H1 (cell line): ENCODE measurements at regions not wholly inside any gene's neighbourhood (a gene's known extent, or its start where the extent isn't known, plus 50 kb on each side); places are given as distances from the start of the nearest gene placed in this dataset.
A peak's percentile ranks its signal among the peaks of the same experiment; 100 is the strongest.

Source experiments
- CTCF ChIA-PET: fragments of 300-600 bp; sonication (Branson Sonifier 250); formaldehyde crosslinking; loops from one replicate; lab custom pipeline; 2021; ENCODE audit not compliant: partially characterized antibody; lab: Charles Lee
- POLR2A ChIA-PET: fragments of 300-600 bp; sonication (Branson Sonifier 250); formaldehyde crosslinking; loops from one replicate; lab custom pipeline; 2021; ENCODE audit warnings: inconsistent platforms; ENCODE audit not compliant: partially characterized antibody; lab: Charles Lee
- DNase-seq, 2 experiments: peaks; one replicate each; pipeline versions ENCODE4 v3.0.0 to v3.0.0-alpha.2; 2010 to 2022; ENCODE audit warnings: low spot score in 2 of 2, low read depth in 1 of 2, mixed read lengths in 1 of 2
- FAIRE-seq: peaks from 2 replicates; lab custom pipeline; 2011; peaks lifted over from hg19 to GRCh38; lab: Jason Lieb, UNC
- H2AFZ ChIP-seq: 2 replicates; pipeline ENCODE4 v1.8.1; 2012; ENCODE audit warnings: low read length, inconsistent platforms
- H2AK5ac ChIP-seq: 2 replicates; pipeline ENCODE4 v1.6.1; 2013; ENCODE audit warnings: low read depth, low read length
- H2BK120ac ChIP-seq: replicated peaks from 2 replicates; pipeline ENCODE3; 2013; ENCODE audit warnings: low read depth, low read length, inconsistent platforms
- H2BK12ac ChIP-seq: 2 replicates; pipeline ENCODE4 v1.6.1; 2013; ENCODE audit warnings: low read depth, low read length
- H2BK15ac ChIP-seq: 2 replicates; pipeline ENCODE4 v1.6.1; 2013; ENCODE audit warnings: low read length
- H2BK20ac ChIP-seq: 2 replicates; pipeline ENCODE4 v1.6.1; 2013; ENCODE audit warnings: low read length
- H2BK5ac ChIP-seq: 2 replicates; pipeline ENCODE4 v1.6.1; 2013; ENCODE audit warnings: low read depth, low read length
- H3K14ac ChIP-seq: 2 replicates; pipeline ENCODE4 v1.6.1; 2013; ENCODE audit warnings: inconsistent platforms; ENCODE audit not compliant: insufficient read length
- H3K18ac ChIP-seq: 2 replicates; pipeline ENCODE4 v1.6.1; 2013; ENCODE audit warnings: low read length; ENCODE audit errors: extremely low read depth
- H3K23ac ChIP-seq: 2 replicates; pipeline ENCODE4 v1.6.1; 2013; ENCODE audit warnings: inconsistent platforms; ENCODE audit not compliant: insufficient read length
- H3K23me2 ChIP-seq: 2 replicates; pipeline ENCODE4 v1.6.1; 2013; ENCODE audit warnings: low read depth, low read length
- H3K27ac ChIP-seq: 2 replicates; pipeline ENCODE4 v1.6.1; 2011; ENCODE audit warnings: low read depth, low read length, inconsistent platforms
- H3K27me3 ChIP-seq, 4 experiments: replicated peaks in 1 of 4; 1 replicate in 1 of 4; 2 replicates in 3 of 4; pipeline versions ENCODE4 v1.6.1 to v1.8.1; 2011 to 2013; ENCODE audit warnings: low read length in 3 of 4, mild to moderate bottlenecking in 3 of 4, inconsistent platforms in 2 of 4, mixed read lengths in 2 of 4, moderate library complexity in 1 of 4; ENCODE audit not compliant: control insufficient read depth in 3 of 4, insufficient read depth in 3 of 4; ENCODE audit errors: extremely low read depth in 1 of 4
- H3K36me3 ChIP-seq, 4 experiments: 2 replicates each; pipeline versions ENCODE4 v1.6.1 to v1.8.1; 2011 to 2013; ENCODE audit warnings: mild to moderate bottlenecking in 4 of 4, low read length in 3 of 4, moderate library complexity in 2 of 4, control low read depth in 1 of 4, inconsistent platforms in 1 of 4; ENCODE audit not compliant: insufficient read depth in 4 of 4, control insufficient read depth in 2 of 4
- H3K4ac ChIP-seq: replicated peaks from 2 replicates; pipeline ENCODE3; 2013; ENCODE audit warnings: low read length, low read depth, mixed read lengths, inconsistent platforms; ENCODE audit not compliant: insufficient read length
- H3K4me1 ChIP-seq, 4 experiments: replicated peaks in 1 of 4; 1 replicate in 1 of 4; 2 replicates in 3 of 4; pipeline versions ENCODE4 v1.6.1 to v1.8.1; 2011 to 2013; ENCODE audit warnings: low read length in 3 of 4, inconsistent platforms in 2 of 4, mixed read lengths in 1 of 4; ENCODE audit not compliant: insufficient read depth in 4 of 4, control insufficient read depth in 3 of 4
- H3K4me2 ChIP-seq, 2 experiments: 2 replicates each; pipeline versions ENCODE4 v1.6.1 to v1.8.1; 2011 to 2013; ENCODE audit warnings: low read depth in 2 of 2, low read length in 2 of 2, control low read depth in 1 of 2, inconsistent platforms in 1 of 2, mild to moderate bottlenecking in 1 of 2; ENCODE audit not compliant: insufficient read depth in 1 of 2
- H3K4me3 ChIP-seq, 4 experiments: fragments of 200-600, 300-600 bp in 1 of 4; sonication (generic), shearing (Covaris generic), sonication (Bioruptor Twin) in 1 of 4; 2 replicates each; pipeline versions ENCODE4 v1.5.1 to v1.8.1; 2011 to 2016; ENCODE audit warnings: low read length in 4 of 4, low read depth in 3 of 4, control low read depth in 2 of 4, inconsistent platforms in 2 of 4, mild to moderate bottlenecking in 2 of 4, mixed read lengths in 1 of 4, moderate library complexity in 1 of 4; ENCODE audit not compliant: insufficient read depth in 2 of 4; ENCODE audit errors: extremely low read depth in 1 of 4
- H3K56ac ChIP-seq: replicated peaks from 2 replicates; pipeline ENCODE3; 2013; ENCODE audit warnings: low read depth, mild to moderate bottlenecking, mixed read lengths, low read length, inconsistent platforms; ENCODE audit not compliant: insufficient read length
- H3K79me1 ChIP-seq: 2 replicates; pipeline ENCODE4 v1.6.1; 2013; ENCODE audit warnings: low read depth, low read length, control low read depth
- H3K79me2 ChIP-seq, 2 experiments: 2 replicates each; pipeline versions ENCODE4 v1.6.1 to v1.8.1; 2012 to 2013; ENCODE audit warnings: low read length in 2 of 2, mild to moderate bottlenecking in 2 of 2, inconsistent platforms in 1 of 2; ENCODE audit not compliant: insufficient read depth in 2 of 2, control insufficient read depth in 1 of 2
- H3K9ac ChIP-seq, 4 experiments: replicated peaks in 1 of 4; 1 replicate in 1 of 4; 2 replicates in 3 of 4; pipeline versions ENCODE4 v1.6.1 to v1.8.1; 2011 to 2013; ENCODE audit warnings: low read depth in 3 of 4, low read length in 3 of 4, control low read depth in 2 of 4, mild to moderate bottlenecking in 2 of 4, moderate library complexity in 2 of 4, inconsistent platforms in 1 of 4; ENCODE audit errors: extremely low read depth in 1 of 4
- H3K9me3 ChIP-seq, 2 experiments: 2 replicates each; pipeline versions ENCODE4 v1.6.1 to v1.8.1; 2012 to 2013; ENCODE audit warnings: mild to moderate bottlenecking in 2 of 2, moderate library complexity in 2 of 2, control low read depth in 1 of 2, inconsistent platforms in 1 of 2, low read depth in 1 of 2, low read length in 1 of 2, mixed read lengths in 1 of 2; ENCODE audit not compliant: insufficient read depth in 2 of 2
- H4K20me1 ChIP-seq, 2 experiments: replicated peaks in 1 of 2; 2 replicates each; pipeline versions ENCODE3 to v1.8.1; 2011 to 2013; ENCODE audit warnings: inconsistent platforms in 2 of 2, low read length in 2 of 2, mild to moderate bottlenecking in 1 of 2; ENCODE audit not compliant: insufficient read depth in 2 of 2, control insufficient read depth in 1 of 2
- H4K5ac ChIP-seq: 2 replicates; pipeline ENCODE4 v1.6.1; 2013; ENCODE audit warnings: low read length, low read depth, mixed read lengths, inconsistent platforms; ENCODE audit not compliant: insufficient read length
- H4K8ac ChIP-seq: 2 replicates; pipeline ENCODE4 v1.8.0; 2013; ENCODE audit warnings: mild to moderate bottlenecking, moderate library complexity, low read length, inconsistent platforms; ENCODE audit not compliant: insufficient read depth; ENCODE audit errors: extremely low read depth
- H4K91ac ChIP-seq: replicated peaks from 2 replicates; pipeline ENCODE3; 2013; ENCODE audit warnings: low read length, mixed read lengths, inconsistent platforms; ENCODE audit not compliant: insufficient read length
- ASH2L ChIP-seq: fragments of 200-600, 300-600 bp; sonication (generic); IDR thresholded peaks from one replicate; pipeline ENCODE4 v1.7.1; 2017; ENCODE audit warnings: low read length
- ATF2 ChIP-seq: IDR thresholded peaks from 2 replicates; pipeline ENCODE4 v1.6.1; 2012; ENCODE audit warnings: low read length, inconsistent platforms
- CBX8 ChIP-seq: fragments of 300-800, 300-1000 bp; sonication (generic); IDR thresholded peaks from 2 replicates; pipeline ENCODE4 v1.7.1; 2016; ENCODE audit warnings: low read depth, low read length, borderline replicate concordance
- CEBPB ChIP-seq: IDR thresholded peaks from 2 replicates; pipeline ENCODE4 v1.6.1; 2012; ENCODE audit warnings: low read depth, low read length
- CHD2 ChIP-seq: IDR thresholded peaks from 2 replicates; pipeline ENCODE4 v1.6.1; 2012; ENCODE audit warnings: low read length, improper control_type of control experiment
- GTF2F1 ChIP-seq: IDR thresholded peaks from 2 replicates; pipeline ENCODE4 v1.6.1; 2012; ENCODE audit warnings: low read depth, low read length, improper control_type of control experiment, borderline replicate concordance
- HDAC6 ChIP-seq: IDR thresholded peaks from one replicate; pipeline ENCODE4 v1.7.1; 2012; ENCODE audit warnings: low read depth, mild to moderate bottlenecking, inconsistent platforms, low read length, moderate library complexity
- NANOG ChIP-seq: IDR thresholded peaks from 2 replicates; pipeline ENCODE4 v1.6.1; 2011; ENCODE audit warnings: low read length, low read depth, mild to moderate bottlenecking, inconsistent platforms; ENCODE audit not compliant: insufficient read depth, poor library complexity, severe bottlenecking
- RXRA ChIP-seq: IDR thresholded peaks from 2 replicates; pipeline ENCODE4 v1.6.1; 2011; ENCODE audit warnings: low read depth, mild to moderate bottlenecking, low read length, moderate library complexity; ENCODE audit not compliant: insufficient read depth
- SIRT6 ChIP-seq: IDR thresholded peaks from one replicate; pipeline ENCODE4 v1.7.1; 2012; ENCODE audit warnings: low read length, inconsistent platforms
- SP1 ChIP-seq: IDR thresholded peaks from 2 replicates; pipeline ENCODE4 v1.6.1; 2011; ENCODE audit warnings: low read depth, low read length
- SUZ12 ChIP-seq: fragments of 200-600 bp; sonication (generic); IDR thresholded peaks from 2 replicates; pipeline ENCODE4 v1.6.1; 2012; ENCODE audit warnings: mild to moderate bottlenecking, inconsistent platforms, low read length, moderate library complexity, mixed read lengths
- TAF7 ChIP-seq: optimal IDR thresholded peaks from 2 replicates; pipeline ENCODE3; 2011; ENCODE audit warnings: low read depth, mild to moderate bottlenecking, inconsistent platforms, low read length, moderate library complexity, borderline replicate concordance
- TEAD4 ChIP-seq: IDR thresholded peaks from 2 replicates; pipeline ENCODE4 v1.6.1; 2012; ENCODE audit warnings: low read depth, low read length, inconsistent platforms, mixed read lengths
- WGBS, 2 experiments: shearing (Covaris generic) in 1 of 2; methylation state at CpG; one replicate each; pipeline versions ENCODE4 v1.1.6 to v1.1.7; 2013 to 2015; ENCODE audit warnings: low lambda C conversion rate in 2 of 2, mixed read lengths in 2 of 2, inconsistent platforms in 1 of 2, low coverage in 1 of 2, missing lambda C conversion rate in 1 of 2; ENCODE audit not compliant: insufficient replicate concordance in 2 of 2, insufficient coverage in 1 of 2, insufficient read length in 1 of 2; ENCODE audit errors: extremely low coverage in 1 of 2, missing lambda C conversion rate in 1 of 2; 5-methylcytosine and 5-hydroxymethylcytosine counted together

GRCh38 chr2:217090024-217090473 lies 230.2 kb upstream of the TNP1 start:
- Histone ChIP-seq H3K18ac (no peak overlapping the region), H3K23me2 (no peaks in the 10 kb centered on the region), H3K9ac (no peak overlapping the region), H3K14ac (no peak overlapping the region), H4K8ac (no peak overlapping the region), H3K36me3 (no peaks in the 10 kb centered on the region), H2AK5ac (no peak overlapping the region), H4K20me1 (no peaks in the 10 kb centered on the region), H3K27me3 (no peaks in the 10 kb centered on the region), H3K56ac (no peak overlapping the region), H3K9me3 (no peaks in the 10 kb centered on the region), H2BK20ac (no peak overlapping the region), H2BK120ac (no peak overlapping the region), H3K27ac (no peak overlapping the region), H3K4me1 (no peaks in the 10 kb centered on the region), H2AFZ (peak overlapping the region; percentile 34; the same call in 1 of the 2 replicates), H2BK12ac (no peak overlapping the region), H3K23ac (no peak overlapping the region), H3K4me2 (no peak overlapping the region), H3K4me3 (no peak overlapping the region), H3K79me1 (no peaks in the 10 kb centered on the region), H4K5ac (no peak overlapping the region), H2BK5ac (no peak overlapping the region), H3K79me2 (no peaks in the 10 kb centered on the region), H2BK15ac (no peak overlapping the region), H4K91ac (no peak overlapping the region), H3K4ac (no peak overlapping the region)
- WGBS, 2 experiments = 90% methylated on average over 5 of the region's 5 CpGs; no CpG with 5 or more reads in 1 of the 2 experiments
- CTCF ChIA-PET = interaction anchor here (0.7 to 2.0 kb wide), 6 partner anchors 13 to 561 kb away, joined by 3 to 7 read pairs (median 4); no protein-coding TSS in a partner anchor
- TF ChIP-seq GTF2F1 (no peak), HDAC6 (no peak), SP1 (no peak), ATF2 (no peak), CHD2 (no peak), CBX8 (no peak), TAF7 (no peak), CEBPB (no peak), SIRT6 (no peak), NANOG (no peak), TEAD4 (no peak), ASH2L (no peak), RXRA (no peak), SUZ12 (no peak)
- DNase-seq (no peak), FAIRE-seq (no peak)
- POLR2A ChIA-PET = no interaction called here
